ENCODE measurements at regions not wholly inside any gene's neighbourhood (a gene's known extent, or its start where the extent isn't known, plus 50 kb on each side); places are given as distances from the start of the nearest gene placed in this dataset.

- Mint-ChIP-seq H3K4me1 (no peaks in the 10 kb centered on the region), H3K4me3 (no peak overlapping the region), H3K36me3 (peaks cover 31 to 47% (median 32%) of the 10 kb centered on the region in 3 donors), H3K9me3 (no peaks in the 10 kb centered on the region), H3K27me3 (ENCODE audit: low read depth in 3 of 3) (no peaks in the 10 kb centered on the region), H3K27ac (no peak overlapping the region)
- DNase-seq = no peak
Observed at GRCh38 chr4:122203407-122203806, 51.3 kb downstream of the BLTP1 start.

GRCh38 chr4:122205687-122206086 lies 53.6 kb downstream of the BLTP1 start:
- no peaks in the 10 kb centered on the region for H3K4me1 Mint-ChIP-seq
- no peaks in the 10 kb centered on the region for H3K27me3 Mint-ChIP-seq (ENCODE audit: low read depth in 3 of 3)
- DNase-seq = no peak
- H3K36me3 Mint-ChIP-seq = peaks cover 31 to 51% (median 40%) of the 10 kb centered on the region in 3 donors
- no peak overlapping the region for H3K4me3 Mint-ChIP-seq
- no peaks in the 10 kb centered on the region for H3K9me3 Mint-ChIP-seq
- no peak overlapping the region for H3K27ac Mint-ChIP-seq

DNA sequence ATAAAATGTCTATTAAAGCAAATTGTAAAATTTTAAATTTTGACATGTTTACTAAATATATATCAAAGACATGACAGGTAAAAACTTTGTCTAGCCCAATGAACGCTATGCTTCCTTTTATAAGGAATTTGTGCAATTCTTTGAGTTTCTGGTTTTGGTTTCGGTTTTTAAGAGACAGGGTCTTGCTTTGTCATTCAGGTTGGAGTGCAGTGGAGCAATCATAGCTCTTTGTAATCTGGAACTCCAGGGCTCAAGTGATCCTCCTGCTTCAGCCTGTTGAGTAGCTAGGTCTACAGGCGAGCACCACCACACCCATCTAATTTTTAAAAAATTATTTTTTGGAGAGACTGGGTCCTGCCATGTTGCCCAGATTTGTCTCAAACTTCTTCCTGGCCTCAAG lies 60.7 kb downstream of the BLTP1 start:
- H3K9me3 Mint-ChIP-seq = no peaks in the 10 kb centered on the region
- DNase-seq = peak in 2 of 3 donors; percentile 2 to 11
- H3K36me3 Mint-ChIP-seq = peaks cover 30 to 52% (median 40%) of the 10 kb centered on the region in 3 donors
- no peaks in the 10 kb centered on the region for H3K27me3 Mint-ChIP-seq (ENCODE audit: low read depth in 3 of 3)
- H3K4me3 Mint-ChIP-seq = peak overlapping the region in 4 of 5 donors; percentile 18 to 39 (median 30)
- H3K4me1 Mint-ChIP-seq = peaks cover 8 to 24% of the 10 kb centered on the region in 2 donors
- H3K27ac Mint-ChIP-seq = peak overlapping the region in 4 of 6 donors; percentile 58 to 87 (median 70)

- no peak for DNase-seq
- Mint-ChIP-seq H3K4me3 (no peak overlapping the region), H3K27me3 (ENCODE audit: low read depth in 3 of 3) (no peaks in the 10 kb centered on the region), H3K4me1 (peaks cover 3 to 42% of the 10 kb centered on the region in 2 donors), H3K36me3 (peaks cover 24 to 45% (median 42%) of the 10 kb centered on the region in 3 donors), H3K9me3 (no peaks in the 10 kb centered on the region), H3K27ac (no peak overlapping the region)
Observed at GRCh38 chr4:122218762-122219161, 66.6 kb downstream of the BLTP1 start.

GRCh38 chr4:122219356-122219755 lies 67.2 kb downstream of the BLTP1 start:
- Mint-ChIP-seq H3K4me1 (peaks cover 3 to 42% of the 10 kb centered on the region in 2 donors), H3K9me3 (no peaks in the 10 kb centered on the region), H3K27ac (no peak overlapping the region), H3K36me3 (peaks cover 25 to 46% (median 42%) of the 10 kb centered on the region in 3 donors), H3K27me3 (ENCODE audit: low read depth in 3 of 3) (peaks cover 0 to 2% (median 0%) of the 10 kb centered on the region in 3 donors), H3K4me3 (no peak overlapping the region)
- DNase-seq = no peak

DNA sequence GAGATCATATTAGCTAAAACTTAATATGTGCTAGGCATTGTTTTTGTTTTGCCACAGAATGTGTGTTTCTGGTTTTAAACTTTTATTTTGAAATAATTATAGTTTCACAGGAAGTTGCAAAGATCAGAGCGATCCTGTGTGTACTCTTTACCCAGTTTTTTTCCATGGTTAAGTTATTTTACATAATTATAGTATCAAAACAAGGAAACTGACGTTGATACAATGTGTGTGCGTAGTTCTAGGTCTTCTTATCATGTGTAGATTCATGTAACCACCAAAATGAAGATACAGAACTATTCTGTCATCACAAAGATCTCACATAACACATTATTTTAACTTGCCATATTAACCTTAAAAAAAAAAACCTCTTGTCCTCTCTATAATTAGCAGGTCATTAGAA lies 69.2 kb downstream of the BLTP1 start:
- peaks cover 3 to 42% of the 10 kb centered on the region in 2 donors for H3K4me1 Mint-ChIP-seq
- no peaks in the 10 kb centered on the region for H3K9me3 Mint-ChIP-seq
- peak; percentile 9 to 29 (median 19) for DNase-seq
- H3K27me3 Mint-ChIP-seq (ENCODE audit: low read depth in 3 of 3) = peaks cover 0 to 2% (median 0%) of the 10 kb centered on the region in 3 donors
- H3K36me3 Mint-ChIP-seq = peaks cover 26 to 45% (median 29%) of the 10 kb centered on the region in 3 donors
- H3K27ac Mint-ChIP-seq = peak overlapping the region in 2 of 6 donors; percentile 14 to 32
- no peak overlapping the region for H3K4me3 Mint-ChIP-seq

GRCh38 chr4:122224348-122224747 lies 72.2 kb downstream of the BLTP1 start:
- Mint-ChIP-seq H3K27me3 (ENCODE audit: low read depth in 3 of 3) (peaks cover 0 to 2% (median 0%) of the 10 kb centered on the region in 3 donors), H3K36me3 (peaks cover 24 to 47% (median 30%) of the 10 kb centered on the region in 3 donors), H3K4me3 (no peak overlapping the region), H3K9me3 (no peaks in the 10 kb centered on the region), H3K27ac (no peak overlapping the region), H3K4me1 (peaks cover 3 to 29% of the 10 kb centered on the region in 2 donors)
- DNase-seq = peak in 1 of 3 donors; percentile 14

DNA sequence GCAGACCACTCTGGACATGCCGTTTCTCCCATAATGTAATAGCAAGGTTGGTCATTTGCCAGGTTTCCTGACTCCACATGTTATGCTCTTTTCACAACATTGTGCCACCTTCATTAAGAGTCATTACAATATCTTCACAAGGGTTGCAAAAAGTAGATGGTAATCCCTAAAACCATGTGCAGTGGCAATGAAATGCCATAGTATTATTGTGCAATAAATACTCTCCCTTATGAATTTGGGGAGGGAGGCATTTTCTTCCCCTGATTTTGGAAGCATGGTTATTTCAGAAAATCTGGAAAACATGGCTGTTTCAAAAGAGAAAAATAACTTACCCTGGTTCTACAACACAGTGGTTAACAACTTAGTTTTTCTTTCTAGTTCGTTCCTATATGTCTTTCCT lies 75.1 kb downstream of the BLTP1 start:
- H3K4me3 Mint-ChIP-seq = no peak overlapping the region
- H3K9me3 Mint-ChIP-seq = no peaks in the 10 kb centered on the region
- H3K4me1 Mint-ChIP-seq = peaks cover 0 to 7% of the 10 kb centered on the region in 2 donors
- DNase-seq = no peak
- H3K36me3 Mint-ChIP-seq = peaks cover 19 to 52% (median 35%) of the 10 kb centered on the region in 3 donors
- H3K27me3 Mint-ChIP-seq (ENCODE audit: low read depth in 3 of 3) = peaks cover 0 to 2% (median 0%) of the 10 kb centered on the region in 3 donors
- H3K27ac Mint-ChIP-seq = no peak overlapping the region

DNA sequence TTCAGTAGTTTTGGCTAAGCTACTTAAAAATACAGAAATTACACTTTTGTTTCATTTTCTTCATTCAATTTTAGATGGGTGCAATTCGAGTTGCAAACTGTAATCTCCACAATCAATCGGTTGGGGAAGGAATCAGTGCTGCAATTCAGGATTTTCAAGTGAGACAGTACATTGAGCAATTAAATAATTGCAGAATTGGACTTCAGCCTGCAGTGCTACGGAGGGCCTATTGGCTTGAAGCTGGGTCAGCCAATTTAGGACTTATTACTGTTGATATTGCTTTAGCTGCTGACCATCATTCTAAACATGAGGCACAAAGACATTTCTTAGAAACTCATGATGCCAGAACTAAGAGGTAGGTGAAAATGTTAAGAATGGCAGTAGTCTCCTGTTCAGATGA lies 77.7 kb downstream of the BLTP1 start:
- no peaks in the 10 kb centered on the region for H3K27me3 Mint-ChIP-seq (ENCODE audit: low read depth in 3 of 3)
- peaks cover 6 to 12% of the 10 kb centered on the region in 2 donors for H3K4me1 Mint-ChIP-seq
- DNase-seq = no peak
- no peaks in the 10 kb centered on the region for H3K9me3 Mint-ChIP-seq
- no peak overlapping the region for H3K4me3 Mint-ChIP-seq
- peak overlapping the region in 2 of 6 donors; percentile 1 to 19 for H3K27ac Mint-ChIP-seq
- H3K36me3 Mint-ChIP-seq = peaks cover 14 to 46% (median 28%) of the 10 kb centered on the region in 3 donors

DNA sequence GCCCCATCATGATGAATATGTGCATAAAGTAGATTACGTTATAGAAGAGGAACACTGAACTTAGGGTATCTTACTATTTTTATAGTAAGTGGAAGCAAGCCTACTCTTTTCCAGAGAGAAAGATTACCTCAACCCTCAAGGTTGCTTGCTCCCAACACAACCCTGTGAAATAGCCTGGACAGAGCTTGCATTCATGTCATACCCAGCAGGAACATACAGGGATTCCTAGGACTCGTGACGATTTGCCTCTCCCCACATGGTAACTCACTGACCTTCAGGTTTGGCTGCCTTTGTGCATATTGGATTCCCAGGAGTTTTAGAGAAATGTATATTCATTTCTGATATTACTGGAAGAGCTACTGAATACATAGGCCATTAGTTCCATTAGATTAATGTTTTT lies 80.5 kb downstream of the BLTP1 start:
- no peaks in the 10 kb centered on the region for H3K9me3 Mint-ChIP-seq
- H3K4me3 Mint-ChIP-seq = no peak overlapping the region
- peaks cover 23 to 56% (median 36%) of the 10 kb centered on the region in 3 donors for H3K36me3 Mint-ChIP-seq
- H3K4me1 Mint-ChIP-seq = peaks cover 15 to 25% of the 10 kb centered on the region in 2 donors
- DNase-seq = no peak
- H3K27me3 Mint-ChIP-seq (ENCODE audit: low read depth in 3 of 3) = no peaks in the 10 kb centered on the region
- H3K27ac Mint-ChIP-seq = peak overlapping the region in 1 of 6 donors; percentile 12

DNA sequence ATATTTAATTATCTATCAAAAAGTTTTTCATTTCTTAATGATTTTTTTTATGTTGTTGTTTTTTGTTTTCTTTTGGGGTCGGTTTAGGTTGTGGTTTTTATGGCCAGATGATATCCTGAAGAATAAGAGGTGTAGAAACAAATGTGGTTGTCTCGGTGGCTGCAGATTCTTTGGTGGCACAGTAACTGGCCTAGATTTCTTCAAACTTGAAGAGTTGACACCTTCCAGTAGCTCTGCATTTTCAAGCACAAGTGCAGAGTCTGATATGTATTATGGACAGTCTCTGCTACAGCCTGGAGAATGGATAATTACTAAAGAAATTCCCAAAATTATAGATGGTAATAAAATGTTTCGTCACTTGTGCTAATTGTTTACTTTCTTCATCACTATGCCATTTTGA lies 82.6 kb downstream of the BLTP1 start:
- Mint-ChIP-seq H3K4me1 (peaks cover 18 to 25% of the 10 kb centered on the region in 2 donors), H3K9me3 (no peaks in the 10 kb centered on the region), H3K27ac (peak overlapping the region in 4 of 6 donors; percentile 3 to 54 (median 36)), H3K27me3 (ENCODE audit: low read depth in 3 of 3) (no peaks in the 10 kb centered on the region), H3K4me3 (peak overlapping the region in 3 of 5 donors; percentile 11 to 25 (median 13)), H3K36me3 (peaks cover 25 to 57% (median 40%) of the 10 kb centered on the region in 3 donors)
- peak in 1 of 3 donors; percentile 21 for DNase-seq

GRCh38 chr4:122243785-122244184 lies 91.7 kb downstream of the BLTP1 start:
- Mint-ChIP-seq H3K27ac (no peak overlapping the region), H3K36me3 (peaks cover 20 to 49% (median 30%) of the 10 kb centered on the region in 3 donors), H3K4me1 (no peaks in the 10 kb centered on the region), H3K27me3 (ENCODE audit: low read depth in 3 of 3) (no peaks in the 10 kb centered on the region), H3K4me3 (no peak overlapping the region), H3K9me3 (no peaks in the 10 kb centered on the region)
- DNase-seq = no peak

- Mint-ChIP-seq H3K4me3 (no peak overlapping the region), H3K9me3 (no peaks in the 10 kb centered on the region), H3K27ac (no peak overlapping the region), H3K4me1 (no peaks in the 10 kb centered on the region), H3K27me3 (ENCODE audit: low read depth in 3 of 3) (no peaks in the 10 kb centered on the region), H3K36me3 (peaks cover 25 to 50% (median 30%) of the 10 kb centered on the region in 3 donors)
- DNase-seq = no peak
Observed at GRCh38 chr4:122244764-122245163, 92.6 kb downstream of the BLTP1 start.

DNA sequence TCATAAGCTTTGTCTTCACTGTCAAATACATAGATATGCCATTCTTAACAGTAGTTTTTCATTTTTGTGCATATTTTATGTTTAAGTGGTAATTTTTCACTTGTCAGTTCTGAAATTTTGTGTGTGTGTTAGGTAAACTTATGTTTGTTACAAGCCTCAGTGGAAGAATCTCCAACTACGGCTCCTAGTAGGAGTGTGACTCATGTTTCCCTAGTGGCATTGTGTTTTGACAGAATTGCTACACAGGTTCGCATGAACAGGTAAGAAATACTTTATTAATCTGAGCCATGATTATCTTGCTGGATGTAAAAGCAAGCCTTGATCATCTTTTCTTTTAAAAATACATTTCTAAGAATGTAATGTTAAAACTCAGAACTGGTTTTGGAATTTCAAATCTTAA lies 94.4 kb downstream of the BLTP1 start:
- Mint-ChIP-seq H3K27me3 (ENCODE audit: low read depth in 3 of 3) (no peaks in the 10 kb centered on the region), H3K27ac (no peak overlapping the region), H3K36me3 (peaks cover 21 to 52% (median 24%) of the 10 kb centered on the region in 3 donors), H3K4me1 (peaks cover 0 to 2% of the 10 kb centered on the region in 2 donors), H3K4me3 (no peak overlapping the region), H3K9me3 (no peaks in the 10 kb centered on the region)
- no peak for DNase-seq

GRCh38 chr4:122249357-122249756 lies 97.2 kb downstream of the BLTP1 start:
- no peak for DNase-seq
- Mint-ChIP-seq H3K4me1 (peaks cover 2 to 7% of the 10 kb centered on the region in 2 donors), H3K4me3 (no peak overlapping the region), H3K9me3 (no peaks in the 10 kb centered on the region), H3K27ac (no peak overlapping the region), H3K36me3 (peaks cover 41 to 70% (median 43%) of the 10 kb centered on the region in 3 donors), H3K27me3 (ENCODE audit: low read depth in 3 of 3) (no peaks in the 10 kb centered on the region)

Measured in immature natural killer cell (primary cell).